Tibial nerve (tissue), 4 donors: ENCODE measurements at regions not wholly inside any gene's neighbourhood (a gene's known extent, or its start where the extent isn't known, plus 50 kb on each side); places are given as distances from the start of the nearest gene placed in this dataset.
"Not testable (repeated sequence)": the region's sequence is repeated elsewhere in the genome, so short reads cannot be mapped to it uniquely, and the experiment has no call there.

ENCODE experiments used
- DNase-seq, 2 donors: peaks; one replicate each; pipeline ENCODE4 v3.0.0-alpha.2; 2019; ENCODE audit warnings: low spot score in 2 of 2
- H3K27ac ChIP-seq, 4 donors: fragments of 200-600 bp; sonication (generic) in 3 of 4; one replicate each; pipeline ENCODE4 v1.5.1; 2017 to 2019; ENCODE audit warnings: mild to moderate bottlenecking in 1 of 4
- H3K27me3 ChIP-seq, 2 donors: fragments of 200-600 bp; sonication (generic) in 1 of 2; one replicate each; pipeline versions ENCODE4 v1.5.1 to v1.6.0; 2017 to 2019
- H3K36me3 ChIP-seq, 3 donors: fragments of 200-600 bp; sonication (generic); one replicate each; pipeline ENCODE4 v1.5.1; 2018 to 2019
- H3K4me1 ChIP-seq, 4 donors: fragments of 200-600 bp; sonication (generic) in 3 of 4; one replicate each; pipeline ENCODE4 v1.5.1; 2017 to 2019
- H3K4me3 ChIP-seq, 4 donors: fragments of 200-600 bp; sonication (generic) in 3 of 4; one replicate each; pipeline ENCODE4 v1.5.1; 2017 to 2019; ENCODE audit warnings: mild to moderate bottlenecking in 1 of 4, moderate library complexity in 1 of 4
- H3K9me3 ChIP-seq, 4 donors: fragments of 200-600 bp; sonication (generic) in 3 of 4; one replicate each; pipeline ENCODE4 v1.5.1; 2017 to 2019
- CTCF ChIP-seq, 5 experiments: fragments of 200-600 bp in 3 of 5; fragments of 450-650 bp in 2 of 5; sonication (generic) in 3 of 5; IDR thresholded peaks; one replicate each; pipeline ENCODE4 v1.5.1; 2016 to 2019; ENCODE audit warnings: antibody characterized with exemption in 5 of 5, mild to moderate bottlenecking in 3 of 5, moderate library complexity in 2 of 5
- EP300 ChIP-seq, 2 donors: sonication (generic); formaldehyde crosslinking; IDR thresholded peaks; one replicate each; pipeline ENCODE4 v1.6.1; 2017; ENCODE audit warnings: antibody characterized with exemption in 2 of 2, mild to moderate bottlenecking in 1 of 2
- POLR2A ChIP-seq, 2 donors: fragments of 450-650 bp; IDR thresholded peaks; one replicate each; pipeline ENCODE4 v1.6.1; 2017; ENCODE audit warnings: antibody characterized with exemption in 2 of 2, mild to moderate bottlenecking in 2 of 2, moderate library complexity in 2 of 2
- WGBS, 2 donors: methylation state at CpG; one replicate each; pipeline ENCODE4 v1.1.5; 2018; 5-methylcytosine and 5-hydroxymethylcytosine counted together

GRCh38 chr2:63700271-63700670 is 111.5 kb downstream of the MDH1 start:
- H3K36me3 ChIP-seq = no peaks in the 10 kb centered on the region
- no peak for DNase-seq
- H3K4me3 ChIP-seq = no peak overlapping the region
- TF ChIP-seq CTCF (IDR thresholded peaks at IDR 0.05) (no peak), POLR2A (IDR thresholded peaks at IDR 0.05) (no peak), EP300 (IDR thresholded peaks at IDR 0.05) (no peak)
- no peak overlapping the region for H3K27ac ChIP-seq
- WGBS, 2 donors = 84 to 87% methylated on average over 3 of the region's 3 CpGs
- H3K27me3 ChIP-seq = no peaks in the 10 kb centered on the region
- no peaks in the 10 kb centered on the region for H3K4me1 ChIP-seq
- no peaks in the 10 kb centered on the region for H3K9me3 ChIP-seq

- H3K27me3 ChIP-seq = no peaks in the 10 kb centered on the region
- TF ChIP-seq EP300 (IDR thresholded peaks at IDR 0.05) (no peak), POLR2A (IDR thresholded peaks at IDR 0.05) (no peak)
- no peaks in the 10 kb centered on the region for H3K4me1 ChIP-seq
- H3K4me3 ChIP-seq = no peak overlapping the region
- no peak for DNase-seq
- H3K36me3 ChIP-seq = no peaks in the 10 kb centered on the region
- no peaks in the 10 kb centered on the region for H3K9me3 ChIP-seq
- no peak overlapping the region for H3K27ac ChIP-seq
These were observed 112.6 kb downstream of the MDH1 start for GRCh38 chr2:63701406-63701805.

- H3K36me3 ChIP-seq, H3K27ac ChIP-seq, DNase-seq, H3K27me3 ChIP-seq, H3K4me1 ChIP-seq, H3K4me3 ChIP-seq, H3K9me3 ChIP-seq: not testable (repeated sequence)
- WGBS, 2 donors = 94 to 95% methylated on average over 3 of the region's 3 CpGs
These were observed 117.3 kb downstream of the MDH1 start for GRCh38 chr2:63706084-63706483.

GRCh38 chr2:63710732-63711131 is 122.0 kb downstream of the MDH1 start:
- Histone ChIP-seq H3K4me1 (peaks cover 0 to 4% (median 0%) of the 10 kb centered on the region in 4 donors), H3K27me3 (no peaks in the 10 kb centered on the region), H3K9me3 (no peaks in the 10 kb centered on the region), H3K4me3 (no peak overlapping the region), H3K27ac (no peak overlapping the region), H3K36me3 (no peaks in the 10 kb centered on the region)
- DNase-seq = no peak
- WGBS, 2 donors = 88 to 92% methylated on average over 1 of the region's 1 CpG
- TF ChIP-seq EP300 (IDR thresholded peaks at IDR 0.05) (no peak), CTCF (IDR thresholded peaks at IDR 0.05) (no peak), POLR2A (IDR thresholded peaks at IDR 0.05) (no peak)

GRCh38 chr2:63712748-63713147 is 124.0 kb downstream of the MDH1 start:
- Histone ChIP-seq H3K4me1 (peaks cover 0 to 4% (median 0%) of the 10 kb centered on the region in 4 donors), H3K27ac (no peak overlapping the region), H3K27me3 (no peaks in the 10 kb centered on the region), H3K9me3 (no peaks in the 10 kb centered on the region), H3K36me3 (no peaks in the 10 kb centered on the region), H3K4me3 (no peak overlapping the region)
- no peak for DNase-seq
- WGBS, 2 donors = 52 to 53% methylated on average over 2 of the region's 2 CpGs
- TF ChIP-seq EP300 (IDR thresholded peaks at IDR 0.05) = no peak
- no peak for TF ChIP-seq POLR2A (IDR thresholded peaks at IDR 0.05)
- no peak for TF ChIP-seq CTCF (IDR thresholded peaks at IDR 0.05)

- H3K9me3 ChIP-seq = no peaks in the 10 kb centered on the region
- peaks cover 0 to 4% (median 0%) of the 10 kb centered on the region in 4 donors for H3K4me1 ChIP-seq
- 66 to 81% methylated on average over 2 of the region's 2 CpGs for WGBS, 2 donors
- no peaks in the 10 kb centered on the region for H3K36me3 ChIP-seq
- H3K4me3 ChIP-seq = no peak overlapping the region
- no peak overlapping the region for H3K27ac ChIP-seq
- no peak for DNase-seq
- no peak for TF ChIP-seq POLR2A (IDR thresholded peaks at IDR 0.05)
- no peak for TF ChIP-seq CTCF (IDR thresholded peaks at IDR 0.05)
- H3K27me3 ChIP-seq = no peaks in the 10 kb centered on the region
These were observed 125.5 kb upstream of the UGP2 start for GRCh38 chr2:63716146-63716545.
